Limb (tissue), 2 donors: ENCODE measurements at regions not wholly inside any gene's neighbourhood (a gene's known extent, or its start where the extent isn't known, plus 50 kb on each side); places are given as distances from the start of the nearest gene placed in this dataset.
"Not testable (repeated sequence)": the region's sequence is repeated elsewhere in the genome, so short reads cannot be mapped to it uniquely, and the experiment has no call there.

Experiments used
- DNase-seq, 2 donors: peaks; one replicate each; pipeline ENCODE4 v3.0.0-alpha.2; 2016; ENCODE audit errors: extremely low spot score in 2 of 2

GRCh38 chr21:9000671-9001070 lies 1520.7 kb upstream of the TPTE start:
- not testable (repeated sequence) for DNase-seq

GRCh38 chr21:9001890-9002663 lies 1519.3 kb upstream of the TPTE start:
- DNase-seq, result not testable (repeated sequence)

DNA sequence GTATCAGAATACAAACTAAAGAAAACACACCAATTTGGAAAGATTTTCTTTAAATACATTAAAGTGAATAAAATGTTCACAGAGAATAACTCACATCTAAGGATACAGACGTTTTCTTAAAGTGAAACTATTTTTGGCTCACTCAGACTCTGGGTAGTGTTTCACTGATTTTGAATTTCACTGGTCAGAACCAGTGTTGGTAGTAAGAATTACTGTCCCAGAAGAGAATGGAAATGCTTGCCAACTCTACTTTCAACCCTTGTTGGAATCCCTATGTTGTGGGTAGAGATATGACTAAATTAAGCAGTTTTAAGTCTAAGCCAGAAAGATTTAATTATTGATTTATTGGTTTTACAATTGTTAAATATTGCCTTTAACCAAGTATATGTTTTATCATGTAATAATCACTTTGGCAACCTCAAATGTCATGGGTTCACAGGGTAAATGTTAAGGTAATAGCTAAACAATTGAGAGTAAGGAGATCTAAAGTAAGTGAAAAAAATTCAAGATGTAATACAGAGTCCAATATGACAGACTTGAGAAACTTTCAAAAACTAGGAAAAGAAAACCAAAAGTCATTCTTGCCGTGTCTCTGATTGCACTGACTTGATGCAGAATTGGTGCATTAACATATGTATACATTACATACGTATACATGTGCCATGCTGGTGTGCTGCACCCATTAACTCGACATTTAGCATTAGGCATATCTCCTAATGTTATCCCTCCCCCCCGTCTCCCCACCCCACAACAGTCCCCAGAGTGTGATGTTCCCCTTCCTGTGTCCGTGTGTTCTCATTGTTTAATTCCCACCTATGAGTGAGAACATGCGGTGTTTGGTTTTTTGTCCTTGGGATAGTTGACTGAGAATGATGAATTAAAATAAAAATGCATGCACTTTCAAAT lies 1517.2 kb upstream of the TPTE start:
- DNase-seq, result not testable (repeated sequence)

DNA sequence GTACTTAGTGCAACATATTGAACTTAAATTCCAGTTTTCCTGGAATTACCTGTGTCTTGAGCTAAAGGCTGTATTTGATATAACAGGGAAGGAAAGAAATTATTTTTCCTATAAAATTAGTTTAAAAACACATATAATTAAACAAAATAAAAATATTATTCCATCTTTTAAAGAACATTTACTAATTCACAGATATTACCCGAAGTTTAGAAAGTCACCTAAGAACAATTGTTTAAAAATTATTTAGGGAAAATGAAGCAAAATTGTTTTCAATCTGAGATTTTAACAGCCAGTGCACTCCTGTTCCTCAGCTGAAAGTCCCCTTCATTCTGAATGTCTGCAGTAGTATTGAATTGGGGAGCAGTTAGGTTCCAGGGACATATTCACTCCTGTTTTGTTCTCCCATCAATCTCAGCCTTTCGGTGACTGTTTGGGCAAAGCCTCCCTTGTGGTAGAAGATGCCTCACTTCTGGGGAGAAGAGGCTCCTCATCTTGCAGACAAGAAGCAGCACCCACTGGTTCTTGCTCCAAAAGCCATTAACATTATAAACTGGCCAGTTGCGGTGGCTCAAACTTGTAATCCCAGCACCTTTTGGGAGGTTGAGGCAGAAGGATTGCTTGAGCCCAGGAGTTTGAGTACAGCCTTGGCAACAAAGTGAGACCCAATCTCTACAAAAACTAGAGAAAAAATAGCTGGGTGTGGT lies 1516.4 kb upstream of the TPTE start:
- DNase-seq, result not testable (repeated sequence)

- not testable (repeated sequence) for DNase-seq
Observed at GRCh38 chr21:9005671-9006070, 1515.7 kb upstream of the TPTE start.

GRCh38 chr21:9006111-9006510 lies 1515.3 kb upstream of the TPTE start:
- not testable (repeated sequence) for DNase-seq

GRCh38 chr21:9006553-9007323 lies 1514.6 kb upstream of the TPTE start:
- DNase-seq, result not testable (repeated sequence)

GRCh38 chr21:9008636-9009035 lies 1512.7 kb upstream of the TPTE start:
- DNase-seq, result no peak

- DNase-seq, result not testable (repeated sequence)
Observed at GRCh38 chr21:9009267-9010016, 1511.9 kb upstream of the TPTE start.

DNA sequence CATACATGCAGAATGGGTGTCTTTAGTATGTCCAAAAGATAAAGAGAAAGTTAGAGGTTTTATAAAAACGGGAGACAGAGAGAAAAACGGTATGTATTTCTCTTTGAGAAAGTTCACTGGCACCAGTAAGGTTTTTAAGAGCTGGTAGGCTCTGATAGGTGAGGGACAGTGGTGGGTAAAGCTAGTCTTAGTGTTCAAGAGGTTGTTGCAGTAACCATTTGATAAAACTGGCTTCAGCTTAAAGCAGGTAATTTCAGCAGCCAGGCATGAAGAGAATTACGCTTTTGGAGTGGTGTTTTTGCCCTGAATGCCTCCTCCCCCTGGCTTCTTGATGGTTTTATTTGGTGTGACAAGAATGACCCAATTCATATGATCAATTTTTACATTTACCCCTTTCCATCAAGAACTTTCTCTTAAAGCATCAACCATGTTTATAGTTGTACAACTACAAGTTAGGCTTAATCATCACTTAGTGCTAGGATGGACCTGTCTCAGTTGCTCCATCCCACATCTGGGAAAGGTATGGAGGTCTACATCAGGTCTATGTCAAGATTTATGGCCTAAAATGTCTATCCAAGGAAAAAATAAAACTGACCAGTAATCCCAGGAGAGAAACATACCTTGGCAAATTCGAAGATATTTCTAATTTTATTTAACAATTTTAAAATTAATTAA lies 1511.1 kb upstream of the TPTE start:
- DNase-seq, result not testable (repeated sequence)

DNA sequence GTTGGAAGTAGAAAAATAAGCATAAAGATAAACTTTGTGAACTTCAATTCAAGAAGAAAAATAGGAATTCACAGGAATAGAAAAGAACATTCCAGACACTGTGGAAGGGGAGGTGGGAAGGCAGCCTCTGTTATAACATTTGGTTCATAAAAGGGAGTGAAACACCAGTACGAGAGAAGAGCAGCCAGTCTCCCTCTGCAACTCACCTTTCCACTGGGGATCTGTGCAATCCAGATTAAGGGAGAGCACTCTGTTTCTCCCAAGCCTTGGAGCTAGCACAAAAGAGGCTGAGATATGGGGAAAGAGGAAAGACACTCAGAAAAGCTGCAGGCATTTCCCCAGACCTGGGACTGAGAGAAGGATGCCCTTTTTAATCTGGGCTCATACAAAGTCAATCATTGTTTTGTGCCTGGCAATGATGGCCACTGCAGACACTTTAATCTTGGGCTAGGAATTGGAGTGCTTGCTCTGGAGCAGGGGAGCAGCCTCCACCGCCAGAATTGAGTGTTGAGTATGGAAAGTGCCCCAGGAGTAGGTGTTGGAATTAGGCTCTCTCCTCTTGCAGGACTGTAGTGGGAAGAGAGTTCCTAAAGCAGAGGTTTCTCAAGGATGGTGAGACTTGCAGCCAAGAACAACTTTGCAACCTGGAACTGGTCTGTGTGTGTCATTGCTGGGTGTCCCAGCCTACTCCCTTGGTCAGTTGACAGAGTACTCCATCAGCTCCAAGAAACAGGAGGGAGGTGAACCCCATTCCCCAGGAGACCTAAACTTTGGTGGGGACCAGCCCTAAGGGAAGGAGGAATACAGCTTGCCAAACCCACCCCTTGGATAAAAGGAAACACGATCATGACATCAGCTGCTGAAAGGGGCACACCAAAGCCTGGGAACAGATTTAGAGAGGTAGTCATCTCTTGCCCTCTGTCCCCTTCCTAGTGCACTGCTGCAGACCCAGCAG lies 1510.2 kb upstream of the TPTE start:
- DNase-seq, result not testable (repeated sequence)

- DNase-seq, result not testable (repeated sequence)
Observed at GRCh38 chr21:9011916-9012315, 1509.5 kb upstream of the TPTE start.

GRCh38 chr21:9013502-9014242 lies 1507.7 kb upstream of the TPTE start:
- not testable (repeated sequence) for DNase-seq

- DNase-seq, result not testable (repeated sequence)
Observed at GRCh38 chr21:9014243-9014734, 1507.1 kb upstream of the TPTE start.

DNA sequence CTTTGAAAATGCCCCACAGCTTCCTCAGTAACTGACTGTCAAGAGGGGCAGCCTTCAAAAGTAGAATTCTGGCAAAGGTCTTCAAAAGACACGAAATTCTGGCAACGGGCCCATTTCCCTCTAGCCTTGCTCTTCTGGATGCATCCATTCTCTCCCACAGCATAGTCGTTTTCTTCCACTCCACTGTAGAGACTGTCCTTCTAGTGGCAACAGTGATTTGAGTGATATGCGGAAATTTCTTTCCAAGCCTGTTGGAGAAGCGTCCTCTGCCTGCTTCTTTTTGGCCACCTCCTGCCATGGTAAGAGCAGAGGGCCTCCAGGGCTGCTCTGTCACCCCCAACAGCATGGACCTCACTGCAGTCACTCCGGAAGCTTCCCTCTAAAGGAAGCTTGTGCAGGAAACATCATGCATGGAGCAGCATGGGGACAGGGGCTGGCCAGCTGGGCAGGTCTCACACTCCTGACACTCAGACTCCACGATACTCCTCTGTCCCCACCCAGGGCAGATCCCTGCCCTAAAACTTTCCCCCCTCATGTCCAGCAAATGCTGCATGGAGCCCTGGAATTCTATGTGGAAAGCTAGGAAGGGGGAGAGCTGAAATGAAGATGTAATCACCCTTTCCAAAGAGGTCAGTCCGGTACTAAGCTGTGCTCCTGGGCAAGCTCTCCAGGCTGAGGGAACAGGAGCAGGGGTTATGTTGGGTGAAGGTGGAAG lies 1505.7 kb upstream of the TPTE start:
- DNase-seq, result not testable (repeated sequence)

DNA sequence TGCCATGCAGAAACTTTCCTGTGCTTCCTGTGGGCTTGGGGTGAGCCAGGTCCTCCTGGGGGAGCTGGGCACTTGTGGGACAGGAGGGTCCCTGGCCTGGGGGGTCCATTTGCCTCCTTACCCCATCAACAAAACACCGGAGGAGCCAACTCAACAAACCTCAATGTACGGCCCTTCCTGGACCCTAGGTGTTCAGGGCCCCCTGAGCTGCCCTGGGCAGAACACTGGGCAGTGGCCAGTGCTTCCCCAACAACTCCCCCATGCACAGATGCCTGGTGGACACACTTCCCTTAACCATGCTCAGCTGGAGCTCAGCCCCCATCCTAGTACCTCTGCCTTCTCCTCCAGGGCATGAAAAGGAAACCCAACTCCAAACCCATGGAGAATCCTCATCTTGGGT lies 1504.2 kb upstream of the TPTE start:
- DNase-seq, result not testable (repeated sequence)

DNA sequence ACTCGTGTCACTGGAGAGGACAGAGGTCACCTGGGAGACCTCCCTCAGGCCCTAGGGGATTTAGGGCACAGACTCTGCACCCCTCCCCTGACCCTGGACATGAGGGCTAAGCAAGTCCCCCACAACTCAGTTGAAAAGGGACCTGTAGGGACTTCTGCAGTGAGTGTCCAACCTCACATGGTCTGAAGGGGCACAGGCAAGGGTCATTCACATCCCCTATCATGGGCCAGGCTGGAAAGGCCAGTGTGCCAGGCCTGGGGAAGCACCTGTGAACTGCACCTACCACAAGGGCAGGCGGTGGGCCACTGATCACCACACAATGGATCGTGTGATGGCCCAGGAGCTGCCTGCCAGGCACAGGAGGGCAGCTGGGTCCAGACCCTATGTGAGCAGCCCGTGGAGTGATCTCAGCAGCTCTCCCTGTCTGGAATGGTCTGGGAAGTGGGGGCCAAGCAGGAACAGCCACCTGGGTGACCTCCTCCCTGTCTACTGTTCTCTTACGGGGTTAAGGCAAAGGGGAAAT lies 1502.6 kb upstream of the TPTE start:
- not testable (repeated sequence) for DNase-seq
